Fibroblast of villous mesenchyme (primary cell): ENCODE measurements at regions not wholly inside any gene's neighbourhood (a gene's known extent, or its start where the extent isn't known, plus 50 kb on each side); places are given as distances from the start of the nearest gene placed in this dataset.

Experiments used
- DNase-seq: peaks from one replicate; pipeline ENCODE4 v3.0.0-alpha.2; 2010; ENCODE audit warnings: low read depth
- H3K4me3 ChIP-seq: 2 replicates; pipeline ENCODE4 v1.5.1; 2011; ENCODE audit warnings: low read depth, mild to moderate bottlenecking, low read length
- CTCF ChIP-seq: IDR thresholded peaks from 2 replicates; pipeline ENCODE4 v1.5.1; 2012; ENCODE audit warnings: low read depth, mild to moderate bottlenecking, low read length; ENCODE audit not compliant: insufficient read depth

- no peak for TF ChIP-seq CTCF
- no peak overlapping the region for H3K4me3 ChIP-seq
- DNase-seq, result no peak
Observed at GRCh38 chr9:14406463-14406862, 92.5 kb upstream of the NFIB start.

GRCh38 chr9:14405176-14405706 is 91.3 kb upstream of the NFIB start:
- no peak for DNase-seq
- no peak overlapping the region for H3K4me3 ChIP-seq
- no peak for TF ChIP-seq CTCF

GRCh38 chr9:14403081-14403480 is 89.1 kb upstream of the NFIB start:
- DNase-seq, result no peak
- no peak for TF ChIP-seq CTCF
- H3K4me3 ChIP-seq, result no peak overlapping the region

- TF ChIP-seq CTCF, result no peak
- DNase-seq, result no peak
- H3K4me3 ChIP-seq, result no peak overlapping the region
Observed at GRCh38 chr9:14402583-14402982, 88.6 kb upstream of the NFIB start.

GRCh38 chr9:14401911-14402310 is 88.0 kb upstream of the NFIB start:
- no peak for DNase-seq
- H3K4me3 ChIP-seq, result no peak overlapping the region
- TF ChIP-seq CTCF, result no peak

GRCh38 chr9:14400658-14400995 is 86.7 kb upstream of the NFIB start:
- TF ChIP-seq CTCF, result peak; percentile 54
- peak; percentile 66 for DNase-seq
- no peak overlapping the region for H3K4me3 ChIP-seq
